ENCODE measurements at regions not wholly inside any gene's neighbourhood (a gene's known extent, or its start where the extent isn't known, plus 50 kb on each side); places are given as distances from the start of the nearest gene placed in this dataset.
A peak's percentile ranks its signal among the peaks of the same experiment; 100 is the strongest.

GRCh38 chr12:5189173-5189572 lies 145.5 kb downstream of the KCNA5 start:
- no peaks in the 10 kb centered on the region for H3K27me3 ChIP-seq (replicated peaks; ENCODE audit: insufficient read depth)
- no peaks in the 10 kb centered on the region for H3K9me3 ChIP-seq
- H3K4me3 ChIP-seq: no peak overlapping the region
- no peaks in the 10 kb centered on the region for H3K36me3 ChIP-seq
- no peak overlapping the region for H3K27ac ChIP-seq
- 79% methylated on average over 4 of the region's 4 CpGs for WGBS
- no peaks in the 10 kb centered on the region for H3K4me1 ChIP-seq (replicated peaks)
- DNase-seq (ENCODE audit: low spot score): no peak
- intact Hi-C loops (cut with DNase I): no loop called here
- no peak for TF ChIP-seq POLR2AphosphoS5 (IDR thresholded peaks at IDR 0.05)
- no peak for TF ChIP-seq CTCF (IDR thresholded peaks at IDR 0.05)
- no peak for TF ChIP-seq POLR2A (IDR thresholded peaks at IDR 0.05)

GRCh38 chr12:5191803-5192538 lies 148.3 kb downstream of the KCNA5 start:
- H3K4me3 ChIP-seq: no peak overlapping the region
- H3K27ac ChIP-seq: no peak overlapping the region
- no peaks in the 10 kb centered on the region for H3K9me3 ChIP-seq
- WGBS: 48% methylated on average over 6 of the region's 6 CpGs
- TF ChIP-seq POLR2AphosphoS5 (IDR thresholded peaks at IDR 0.05): peak; percentile 69
- TF ChIP-seq POLR2A (IDR thresholded peaks at IDR 0.05): no peak
- TF ChIP-seq CTCF (IDR thresholded peaks at IDR 0.05): no peak
- H3K36me3 ChIP-seq: no peaks in the 10 kb centered on the region
- no peaks in the 10 kb centered on the region for H3K4me1 ChIP-seq (replicated peaks)
- intact Hi-C loops (cut with DNase I): no loop called here
- no peaks in the 10 kb centered on the region for H3K27me3 ChIP-seq (replicated peaks; ENCODE audit: insufficient read depth)
- peak; percentile 15 for DNase-seq (ENCODE audit: low spot score)

GRCh38 chr12:5192726-5193125 lies 149.0 kb downstream of the KCNA5 start:
- intact Hi-C loops (cut with DNase I): no loop called here
- no peaks in the 10 kb centered on the region for H3K27me3 ChIP-seq (replicated peaks; ENCODE audit: insufficient read depth)
- H3K9me3 ChIP-seq: no peaks in the 10 kb centered on the region
- no peak for DNase-seq (ENCODE audit: low spot score)
- WGBS: 83% methylated on average over 2 of the region's 2 CpGs
- TF ChIP-seq POLR2AphosphoS5 (IDR thresholded peaks at IDR 0.05) (no peak), POLR2A (IDR thresholded peaks at IDR 0.05) (no peak), CTCF (IDR thresholded peaks at IDR 0.05) (no peak)
- H3K36me3 ChIP-seq: no peaks in the 10 kb centered on the region
- H3K27ac ChIP-seq: no peak overlapping the region
- no peaks in the 10 kb centered on the region for H3K4me1 ChIP-seq (replicated peaks)
- no peak overlapping the region for H3K4me3 ChIP-seq

GRCh38 chr12:5194306-5194705 lies 150.6 kb downstream of the KCNA5 start:
- no peaks in the 10 kb centered on the region for H3K9me3 ChIP-seq
- TF ChIP-seq POLR2AphosphoS5 (IDR thresholded peaks at IDR 0.05): no peak
- TF ChIP-seq POLR2A (IDR thresholded peaks at IDR 0.05): no peak
- no peak for TF ChIP-seq CTCF (IDR thresholded peaks at IDR 0.05)
- no peaks in the 10 kb centered on the region for H3K27me3 ChIP-seq (replicated peaks; ENCODE audit: insufficient read depth)
- no peak for DNase-seq (ENCODE audit: low spot score)
- no peak overlapping the region for H3K27ac ChIP-seq
- H3K36me3 ChIP-seq: no peaks in the 10 kb centered on the region
- intact Hi-C loops (cut with DNase I): no loop called here
- no peak overlapping the region for H3K4me3 ChIP-seq
- whole genome bisulfite sequencing: 63% methylated on average over 2 of the region's 2 CpGs
- H3K4me1 ChIP-seq (replicated peaks): no peaks in the 10 kb centered on the region

DNA sequence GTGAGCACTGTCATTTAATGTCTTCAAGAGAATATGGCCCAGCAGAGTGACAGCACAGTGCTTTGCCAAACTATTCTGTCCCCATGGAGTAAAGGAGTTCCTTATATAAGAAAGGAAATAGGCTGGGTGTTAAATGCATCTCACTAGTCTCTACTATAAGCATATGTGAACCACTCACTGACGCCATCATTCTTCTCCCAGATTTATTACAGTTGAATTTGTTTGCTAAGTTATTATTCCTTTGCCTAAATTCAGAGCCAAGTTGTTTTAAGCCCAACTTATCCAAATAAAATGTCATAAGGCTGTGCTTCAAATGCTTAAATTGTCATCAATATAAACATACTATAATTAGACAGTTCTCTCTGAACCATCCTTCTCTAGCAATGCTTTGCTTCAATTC lies 151.6 kb downstream of the KCNA5 start:
- intact Hi-C loops (cut with DNase I): no loop called here
- Histone ChIP-seq H3K4me1 (replicated peaks) (no peaks in the 10 kb centered on the region), H3K9me3 (no peaks in the 10 kb centered on the region), H3K4me3 (no peak overlapping the region), H3K27me3 (replicated peaks; ENCODE audit: insufficient read depth) (no peaks in the 10 kb centered on the region), H3K27ac (no peak overlapping the region), H3K36me3 (no peaks in the 10 kb centered on the region)
- TF ChIP-seq POLR2AphosphoS5 (IDR thresholded peaks at IDR 0.05) (no peak), CTCF (IDR thresholded peaks at IDR 0.05) (no peak), POLR2A (IDR thresholded peaks at IDR 0.05) (no peak)
- DNase-seq (ENCODE audit: low spot score): no peak
- WGBS: 45% methylated on average over 1 of the region's 1 CpG
